ENCODE measurements at regions not wholly inside any gene's neighbourhood (a gene's known extent, or its start where the extent isn't known, plus 50 kb on each side); places are given as distances from the start of the nearest gene placed in this dataset.

DNA sequence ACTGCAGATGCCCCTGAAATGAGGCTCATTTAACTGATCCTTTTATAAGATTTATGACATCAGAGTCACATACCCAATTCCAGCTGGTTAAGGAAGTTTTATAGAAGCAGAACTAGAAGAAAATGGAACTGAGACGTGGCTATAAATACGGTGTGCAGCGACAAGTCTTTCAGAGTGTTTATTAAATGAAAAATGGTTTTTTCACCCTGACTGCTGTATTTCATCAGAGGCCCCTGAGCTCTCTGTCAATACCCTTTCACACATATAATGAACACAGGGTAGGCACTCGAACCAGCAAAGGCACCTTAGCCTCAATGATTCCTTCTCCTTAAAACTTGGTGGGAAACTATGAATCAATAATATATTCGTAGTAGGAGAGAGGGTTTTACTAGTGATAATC is 380.8 kb upstream of the ANXA10 start:
- H3K23ac ChIP-seq (ENCODE audit: insufficient read length), result no peak overlapping the region
- H3K4ac ChIP-seq (replicated peaks; ENCODE audit: insufficient read length, low read depth, low read length), result no peak overlapping the region
- H3K79me2 ChIP-seq (ENCODE audit: control insufficient read depth in 1 of 2, insufficient read depth in 2 of 2, low read length in 2 of 2), result no peaks in the 10 kb centered on the region
- H3K4me2 ChIP-seq (ENCODE audit: insufficient read depth in 1 of 2, low read depth in 2 of 2, low read length in 2 of 2), result no peak overlapping the region
- H4K5ac ChIP-seq (ENCODE audit: insufficient read length, low read depth, low read length), result no peak overlapping the region
- H3K27ac ChIP-seq (ENCODE audit: low read depth, low read length), result no peak overlapping the region
- no peak overlapping the region for H3K18ac ChIP-seq (ENCODE audit: extremely low read depth, low read length)
- no peak for DNase-seq (ENCODE audit: low read depth in 1 of 2, low spot score in 2 of 2)
- H2BK15ac ChIP-seq (ENCODE audit: low read length), result no peak overlapping the region
- H2BK120ac ChIP-seq (replicated peaks; ENCODE audit: low read depth, low read length), result no peak overlapping the region
- no peak overlapping the region for H3K4me3 ChIP-seq (ENCODE audit: extremely low read depth in 1 of 4, insufficient read depth in 2 of 4, low read depth in 3 of 4, low read length in 4 of 4)
- no peaks in the 10 kb centered on the region for H3K4me1 ChIP-seq (replicated peaks in 1 of 4; ENCODE audit: control insufficient read depth in 3 of 4, insufficient read depth in 4 of 4, low read length in 3 of 4)
- no peak overlapping the region for H3K14ac ChIP-seq (ENCODE audit: insufficient read length)
- FAIRE-seq, result no peak
- no peaks in the 10 kb centered on the region for H4K20me1 ChIP-seq (replicated peaks in 1 of 2; ENCODE audit: control insufficient read depth in 1 of 2, insufficient read depth in 2 of 2, low read length in 2 of 2)
- H3K23me2 ChIP-seq (ENCODE audit: low read depth, low read length), result no peaks in the 10 kb centered on the region
- no peak overlapping the region for H3K9ac ChIP-seq (replicated peaks in 1 of 4; ENCODE audit: extremely low read depth in 1 of 4, low read depth in 3 of 4, low read length in 3 of 4)
- H2BK20ac ChIP-seq (ENCODE audit: low read length), result no peak overlapping the region
- H3K27me3 ChIP-seq (replicated peaks in 1 of 4; ENCODE audit: control insufficient read depth in 3 of 4, extremely low read depth in 1 of 4, insufficient read depth in 3 of 4, low read length in 3 of 4), result no peaks in the 10 kb centered on the region
- no peak overlapping the region for H4K91ac ChIP-seq (replicated peaks; ENCODE audit: insufficient read length, low read length)
- H3K79me1 ChIP-seq (ENCODE audit: low read depth, low read length), result no peaks in the 10 kb centered on the region
- WGBS, 2 experiments (ENCODE audit: extremely low coverage in 1 of 2, insufficient coverage in 1 of 2, insufficient read length in 1 of 2, insufficient replicate concordance in 2 of 2, low coverage in 1 of 2, low lambda C conversion rate in 2 of 2, missing lambda C conversion rate in 1 of 2), result 91% methylated on average over 5 of the region's 5 CpGs; no CpG with 5 or more reads in 1 of the 2 experiments
- H2BK12ac ChIP-seq (ENCODE audit: low read depth, low read length), result no peak overlapping the region
- H4K8ac ChIP-seq (ENCODE audit: extremely low read depth, insufficient read depth, low read length), result no peak overlapping the region
- H2BK5ac ChIP-seq (ENCODE audit: low read depth, low read length), result no peak overlapping the region
- H3K36me3 ChIP-seq (ENCODE audit: control insufficient read depth in 2 of 4, insufficient read depth in 4 of 4, low read length in 3 of 4), result no peaks in the 10 kb centered on the region
- H3K9me3 ChIP-seq (ENCODE audit: insufficient read depth in 2 of 2, low read depth in 1 of 2, low read length in 1 of 2), result no peaks in the 10 kb centered on the region
- ChIA-PET POLR2A (ENCODE audit: partially characterized antibody) (no interaction called here), CTCF (ENCODE audit: partially characterized antibody) (no interaction called here)
- H3K56ac ChIP-seq (replicated peaks; ENCODE audit: insufficient read length, low read depth, low read length), result no peak overlapping the region
- no peak overlapping the region for H2AK5ac ChIP-seq (ENCODE audit: low read depth, low read length)
- no peak overlapping the region for H2AFZ ChIP-seq (ENCODE audit: low read length)
- TF ChIP-seq CHD1 (IDR thresholded peaks at IDR 0.05; ENCODE audit: low read depth, low read length), result no peak
- TF ChIP-seq, protein P1, sequence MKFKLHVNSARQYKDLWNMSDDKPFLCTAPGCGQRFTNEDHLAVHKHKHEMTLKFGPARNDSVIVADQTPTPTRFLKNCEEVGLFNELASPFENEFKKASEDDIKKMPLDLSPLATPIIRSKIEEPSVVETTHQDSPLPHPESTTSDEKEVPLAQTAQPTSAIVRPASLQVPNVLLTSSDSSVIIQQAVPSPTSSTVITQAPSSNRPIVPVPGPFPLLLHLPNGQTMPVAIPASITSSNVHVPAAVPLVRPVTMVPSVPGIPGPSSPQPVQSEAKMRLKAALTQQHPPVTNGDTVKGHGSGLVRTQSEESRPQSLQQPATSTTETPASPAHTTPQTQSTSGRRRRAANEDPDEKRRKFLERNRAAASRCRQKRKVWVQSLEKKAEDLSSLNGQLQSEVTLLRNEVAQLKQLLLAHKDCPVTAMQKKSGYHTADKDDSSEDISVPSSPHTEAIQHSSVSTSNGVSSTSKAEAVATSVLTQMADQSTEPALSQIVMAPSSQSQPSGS (IDR thresholded peaks at IDR 0.05; ENCODE audit: low read length), result no peak
- no peak for TF ChIP-seq SP1 (IDR thresholded peaks at IDR 0.05; ENCODE audit: low read depth, low read length)
- no peak for TF ChIP-seq TAF1 (IDR thresholded peaks at IDR 0.05; ENCODE audit: low read depth, low read length)
- TF ChIP-seq YY1 (IDR thresholded peaks at IDR 0.05; ENCODE audit: low read depth, low read length), result no peak
- TF ChIP-seq RXRA (IDR thresholded peaks at IDR 0.05; ENCODE audit: insufficient read depth, low read depth, low read length), result no peak
- no peak for TF ChIP-seq FOSL1 (IDR thresholded peaks at IDR 0.05; ENCODE audit: insufficient read depth, low read depth, low read length)
- no peak for TF ChIP-seq SIRT6 (IDR thresholded peaks at IDR 0.05; ENCODE audit: low read length)
- TF ChIP-seq, protein P2, sequence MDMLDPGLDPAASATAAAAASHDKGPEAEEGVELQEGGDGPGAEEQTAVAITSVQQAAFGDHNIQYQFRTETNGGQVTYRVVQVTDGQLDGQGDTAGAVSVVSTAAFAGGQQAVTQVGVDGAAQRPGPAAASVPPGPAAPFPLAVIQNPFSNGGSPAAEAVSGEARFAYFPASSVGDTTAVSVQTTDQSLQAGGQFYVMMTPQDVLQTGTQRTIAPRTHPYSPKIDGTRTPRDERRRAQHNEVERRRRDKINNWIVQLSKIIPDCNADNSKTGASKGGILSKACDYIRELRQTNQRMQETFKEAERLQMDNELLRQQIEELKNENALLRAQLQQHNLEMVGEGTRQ (IDR thresholded peaks at IDR 0.05; ENCODE audit: low read length), result no peak
- no peak for TF ChIP-seq JUND (IDR thresholded peaks at IDR 0.05; ENCODE audit: low read length)
- no peak for TF ChIP-seq SIN3A (conservative IDR thresholded peaks at IDR 0.05 in 1 of 2, IDR thresholded peaks at IDR 0.05 in 1 of 2; ENCODE audit: low read depth in 1 of 2, low read length in 2 of 2)
- TF ChIP-seq EZH2 (IDR thresholded peaks at IDR 0.05; ENCODE audit: low read depth, low read length, severe bottlenecking), result no peak
